ENCODE measurements at regions not wholly inside any gene's neighbourhood (a gene's known extent, or its start where the extent isn't known, plus 50 kb on each side); places are given as distances from the start of the nearest gene placed in this dataset.

GRCh38 chr3:191952609-191953008 lies 491.6 kb downstream of the PYDC2 start:
- no peaks in the 10 kb centered on the region for H3K9me3 ChIP-seq (ENCODE audit: severe bottlenecking)
- H3K4me1 ChIP-seq (ENCODE audit: insufficient read depth, poor library complexity, severe bottlenecking), result no peaks in the 10 kb centered on the region
- TF ChIP-seq CTCF (IDR thresholded peaks at IDR 0.05; ENCODE audit: poor library complexity, severe bottlenecking), result no peak
- H3K36me3 ChIP-seq (ENCODE audit: low read depth), result no peaks in the 10 kb centered on the region
- no peak overlapping the region for H3K4me3 ChIP-seq (ENCODE audit: severe bottlenecking)
- DNase-seq (ENCODE audit: low spot score) (no peak), ATAC-seq (ENCODE audit: low read depth) (no peak)
- no peaks in the 10 kb centered on the region for H3K27me3 ChIP-seq (ENCODE audit: insufficient read depth, poor library complexity, severe bottlenecking)
- H3K27ac ChIP-seq (ENCODE audit: poor library complexity, severe bottlenecking), result no peak overlapping the region

DNA sequence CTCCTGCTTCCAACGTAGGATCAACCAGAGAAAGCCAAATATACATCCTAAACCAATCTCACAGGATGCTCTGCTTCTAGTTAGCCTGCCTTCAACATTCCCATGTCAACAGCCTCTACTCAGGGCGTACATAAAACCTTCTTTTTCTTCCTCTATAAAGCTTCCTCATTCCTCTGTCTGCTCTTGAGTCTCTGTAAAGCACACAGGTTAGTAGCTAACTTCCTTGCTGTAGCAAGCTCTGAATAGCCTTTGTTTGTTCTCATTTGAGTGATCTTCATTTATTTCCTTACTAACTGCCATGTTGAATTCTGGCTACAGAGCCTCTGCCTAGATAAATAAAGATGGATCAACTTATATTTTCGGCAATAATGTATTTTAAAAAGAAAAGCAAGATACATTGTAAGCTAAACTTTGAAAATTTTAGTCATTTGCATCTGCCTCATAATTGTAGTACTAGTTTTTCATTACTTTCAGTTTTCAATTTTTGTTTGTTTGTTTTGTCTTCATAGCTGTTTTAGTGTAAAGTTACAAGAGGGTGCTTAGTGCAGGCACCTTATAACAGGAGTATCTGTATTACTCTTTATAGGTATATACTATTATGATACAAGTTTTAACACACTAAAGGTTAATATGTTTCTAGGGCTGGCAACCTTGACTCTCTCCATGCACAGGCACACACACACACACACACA lies 498.2 kb downstream of the PYDC2 start:
- no peak for ATAC-seq (ENCODE audit: low read depth)
- H3K9me3 ChIP-seq (ENCODE audit: severe bottlenecking), result no peaks in the 10 kb centered on the region
- H3K4me1 ChIP-seq (ENCODE audit: insufficient read depth, poor library complexity, severe bottlenecking), result no peaks in the 10 kb centered on the region
- no peak overlapping the region for H3K27ac ChIP-seq (ENCODE audit: poor library complexity, severe bottlenecking)
- no peak overlapping the region for H3K4me3 ChIP-seq (ENCODE audit: severe bottlenecking)
- no peak for TF ChIP-seq CTCF (IDR thresholded peaks at IDR 0.05; ENCODE audit: poor library complexity, severe bottlenecking)
- H3K36me3 ChIP-seq (ENCODE audit: low read depth), result no peaks in the 10 kb centered on the region
- no peak for DNase-seq (ENCODE audit: low spot score)
- no peaks in the 10 kb centered on the region for H3K27me3 ChIP-seq (ENCODE audit: insufficient read depth, poor library complexity, severe bottlenecking)

DNA sequence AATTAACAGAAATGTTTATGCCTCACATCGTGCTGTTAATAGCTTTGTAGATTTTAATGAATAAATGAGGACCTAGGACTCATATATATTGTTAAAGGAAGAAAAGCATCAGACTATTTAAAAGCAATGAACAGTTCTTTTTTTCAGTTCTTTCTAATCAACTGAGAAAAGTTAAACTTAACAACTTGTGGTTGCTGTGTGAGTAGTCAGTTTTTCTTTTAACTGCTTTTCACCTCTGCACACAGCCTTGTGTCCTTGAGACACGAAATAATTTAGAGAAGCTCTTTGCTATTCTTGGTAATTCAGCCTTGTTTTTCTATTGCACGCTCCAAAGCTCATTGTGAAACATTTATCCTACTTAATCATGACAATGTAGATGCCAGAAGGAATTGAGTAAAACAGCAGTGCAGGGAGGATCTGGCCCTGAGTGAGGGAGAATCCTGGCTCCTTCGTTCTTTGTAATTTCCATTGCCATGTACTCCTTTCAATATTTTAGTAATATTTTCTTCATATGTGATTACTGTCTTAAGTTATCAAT lies 499.0 kb downstream of the PYDC2 start:
- DNase-seq (ENCODE audit: low spot score) (no peak), ATAC-seq (ENCODE audit: low read depth) (no peak)
- Histone ChIP-seq H3K4me1 (ENCODE audit: insufficient read depth, poor library complexity, severe bottlenecking) (no peaks in the 10 kb centered on the region), H3K9me3 (ENCODE audit: severe bottlenecking) (no peaks in the 10 kb centered on the region), H3K27ac (ENCODE audit: poor library complexity, severe bottlenecking) (no peak overlapping the region), H3K4me3 (ENCODE audit: severe bottlenecking) (no peak overlapping the region), H3K36me3 (ENCODE audit: low read depth) (no peaks in the 10 kb centered on the region), H3K27me3 (ENCODE audit: insufficient read depth, poor library complexity, severe bottlenecking) (no peaks in the 10 kb centered on the region)
- no peak for TF ChIP-seq CTCF (IDR thresholded peaks at IDR 0.05; ENCODE audit: poor library complexity, severe bottlenecking)

DNA sequence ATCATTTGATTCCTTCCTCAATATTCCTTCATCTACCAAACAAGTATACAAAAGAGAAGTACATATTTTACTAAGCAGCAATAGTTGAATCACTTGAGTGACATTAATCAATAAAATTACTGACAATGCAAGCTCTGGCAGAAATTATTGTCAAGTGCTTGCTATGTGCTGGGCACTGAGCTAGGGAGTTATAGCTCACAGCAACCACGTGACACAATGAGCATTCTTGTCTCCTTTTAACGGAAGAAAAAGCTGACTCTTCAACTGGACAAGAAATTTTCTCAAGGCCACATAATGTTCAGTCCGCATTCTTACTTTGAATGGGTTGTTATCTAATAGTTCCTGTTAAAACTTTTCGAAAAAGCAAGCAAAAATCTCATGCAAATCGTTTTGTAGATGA lies 500.1 kb downstream of the PYDC2 start:
- H3K36me3 ChIP-seq (ENCODE audit: low read depth), result no peaks in the 10 kb centered on the region
- H3K27ac ChIP-seq (ENCODE audit: poor library complexity, severe bottlenecking), result no peak overlapping the region
- ATAC-seq (ENCODE audit: low read depth) (no peak), DNase-seq (ENCODE audit: low spot score) (no peak)
- H3K27me3 ChIP-seq (ENCODE audit: insufficient read depth, poor library complexity, severe bottlenecking), result no peaks in the 10 kb centered on the region
- no peak for TF ChIP-seq CTCF (IDR thresholded peaks at IDR 0.05; ENCODE audit: poor library complexity, severe bottlenecking)
- H3K4me1 ChIP-seq (ENCODE audit: insufficient read depth, poor library complexity, severe bottlenecking), result no peaks in the 10 kb centered on the region
- no peaks in the 10 kb centered on the region for H3K9me3 ChIP-seq (ENCODE audit: severe bottlenecking)
- no peak overlapping the region for H3K4me3 ChIP-seq (ENCODE audit: severe bottlenecking)

DNA sequence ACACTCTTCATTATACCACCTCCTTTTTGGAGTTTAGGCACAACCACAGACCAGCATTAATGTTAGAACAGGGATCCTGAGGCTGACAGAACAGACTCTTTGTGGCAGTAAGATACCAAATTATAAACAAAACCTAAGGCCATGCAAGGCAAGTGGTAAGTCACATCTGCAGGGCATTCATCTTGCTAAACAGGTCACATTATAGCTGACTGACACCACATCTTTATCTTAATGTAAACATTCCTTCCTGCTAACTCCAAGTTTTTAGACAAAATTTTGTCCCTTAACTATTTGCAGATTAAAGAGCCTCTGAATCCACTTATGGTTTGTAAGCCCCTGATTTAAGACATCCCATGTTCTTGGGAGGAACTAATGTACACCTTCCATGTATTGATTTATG lies 500.6 kb downstream of the PYDC2 start:
- H3K4me1 ChIP-seq (ENCODE audit: insufficient read depth, poor library complexity, severe bottlenecking), result no peaks in the 10 kb centered on the region
- no peak overlapping the region for H3K4me3 ChIP-seq (ENCODE audit: severe bottlenecking)
- no peaks in the 10 kb centered on the region for H3K9me3 ChIP-seq (ENCODE audit: severe bottlenecking)
- no peak overlapping the region for H3K27ac ChIP-seq (ENCODE audit: poor library complexity, severe bottlenecking)
- no peak for ATAC-seq (ENCODE audit: low read depth)
- no peak for DNase-seq (ENCODE audit: low spot score)
- H3K27me3 ChIP-seq (ENCODE audit: insufficient read depth, poor library complexity, severe bottlenecking), result no peaks in the 10 kb centered on the region
- no peaks in the 10 kb centered on the region for H3K36me3 ChIP-seq (ENCODE audit: low read depth)
- TF ChIP-seq CTCF (IDR thresholded peaks at IDR 0.05; ENCODE audit: poor library complexity, severe bottlenecking), result no peak
